VCaP (cell line): ENCODE measurements at regions not wholly inside any gene's neighbourhood (a gene's known extent, or its start where the extent isn't known, plus 50 kb on each side); places are given as distances from the start of the nearest gene placed in this dataset.
A peak's percentile ranks its signal among the peaks of the same experiment; 100 is the strongest.
"Not testable (repeated sequence)": the region's sequence is repeated elsewhere in the genome, so short reads cannot be mapped to it uniquely, and the experiment has no call there.

Experiments used
- H3K27ac ChIP-seq: fragments of 450-650 bp; 2 replicates; pipeline ENCODE4 v1.5.1; 2017
- CTCF ChIP-seq: fragments of 450-650 bp; conservative IDR thresholded peaks from 2 replicates; pipeline ENCODE4 v1.5.1; 2017; ENCODE audit warnings: mild to moderate bottlenecking, moderate library complexity

GRCh38 chr12:38507839-38508238 lies 191.3 kb downstream of the ALG10B start:
- H3K27ac ChIP-seq: no peak overlapping the region
- TF ChIP-seq CTCF: no peak

- TF ChIP-seq CTCF: no peak
These were observed 191.7 kb downstream of the ALG10B start for GRCh38 chr12:38508246-38508645.

GRCh38 chr12:38515912-38516311 lies 199.3 kb downstream of the ALG10B start:
- peak overlapping the region; percentile 25 for H3K27ac ChIP-seq
- TF ChIP-seq CTCF: no peak

More at GRCh38 chr12:38508246-38508645, 191.7 kb downstream of the ALG10B start:
- H3K27ac ChIP-seq: no peak overlapping the region

- H3K27ac ChIP-seq: peak overlapping the region; percentile 25
- no peak for TF ChIP-seq CTCF
These were observed 199.8 kb downstream of the ALG10B start for GRCh38 chr12:38516418-38516817.

GRCh38 chr12:38523920-38524319 lies 207.3 kb downstream of the ALG10B start:
- H3K27ac ChIP-seq: no peak overlapping the region
- no peak for TF ChIP-seq CTCF

- no peak overlapping the region for H3K27ac ChIP-seq
- no peak for TF ChIP-seq CTCF
These were observed 211.1 kb downstream of the ALG10B start for GRCh38 chr12:38527631-38528030.

- H3K27ac ChIP-seq: no peak overlapping the region
- TF ChIP-seq CTCF: no peak
These were observed 212.0 kb downstream of the ALG10B start for GRCh38 chr12:38528527-38528926.

GRCh38 chr12:38529281-38529680 lies 212.7 kb downstream of the ALG10B start:
- H3K27ac ChIP-seq: not testable (repeated sequence)
